Stimulated activated naive B cell treated with anti-CD40 and anti-IgM and Interleukin-4, amounts not matched to agents 10 μg/mL and 1 μg/mL and 100 μg/mL, for 72 hours (primary cell): ENCODE measurements at regions not wholly inside any gene's neighbourhood (a gene's known extent, or its start where the extent isn't known, plus 50 kb on each side); places are given as distances from the start of the nearest gene placed in this dataset.

Experiments used
- ATAC-seq, 2 donors: fragments of 150-1000 bp; cut with Tn5 transposase; replicated peaks; 2 replicates each; pipeline ENCODE4 v1.10.0; 2021; ENCODE audit warnings: moderate library complexity in 1 of 2
- DNase-seq: peaks from one replicate; pipeline ENCODE4 v3.0.0; 2021
- H3K27ac Mint-ChIP-seq: one replicate; pipeline ENCODE4 v1.8.0; 2022; ENCODE audit warnings: mild to moderate bottlenecking, mixed read lengths
- H3K27me3 Mint-ChIP-seq, 2 donors: one replicate each; pipeline ENCODE4 v1.8.0; 2022; ENCODE audit warnings: mixed read lengths in 2 of 2
- H3K36me3 Mint-ChIP-seq, 2 donors: one replicate each; pipeline ENCODE4 v1.8.0; 2022; ENCODE audit warnings: mixed read lengths in 2 of 2, mild to moderate bottlenecking in 1 of 2
- H3K4me1 Mint-ChIP-seq, 2 donors: one replicate each; pipeline ENCODE4 v1.8.0; 2022; ENCODE audit warnings: mixed read lengths in 2 of 2, mild to moderate bottlenecking in 1 of 2
- H3K4me3 Mint-ChIP-seq, 2 donors: one replicate each; pipeline ENCODE4 v1.8.0; 2022; ENCODE audit warnings: mild to moderate bottlenecking in 2 of 2, mixed read lengths in 2 of 2, moderate library complexity in 1 of 2
- H3K9me3 Mint-ChIP-seq, 2 donors: one replicate each; pipeline ENCODE4 v1.8.0; 2022; ENCODE audit warnings: mixed read lengths in 2 of 2, mild to moderate bottlenecking in 1 of 2

- Mint-ChIP-seq H3K27ac (no peak overlapping the region), H3K36me3 (no peaks in the 10 kb centered on the region), H3K9me3 (peaks cover 14 to 18% of the 10 kb centered on the region in 2 donors), H3K4me3 (no peak overlapping the region), H3K4me1 (no peaks in the 10 kb centered on the region), H3K27me3 (no peaks in the 10 kb centered on the region)
- ATAC-seq (no peak), DNase-seq (no peak)
These were observed 701.4 kb upstream of the NRSN1 start for GRCh38 chr6:23424584-23424983.

GRCh38 chr6:23435126-23435525, 690.9 kb upstream of the NRSN1 start:
- Mint-ChIP-seq H3K27me3 (no peaks in the 10 kb centered on the region), H3K4me3 (no peak overlapping the region), H3K36me3 (no peaks in the 10 kb centered on the region), H3K4me1 (no peaks in the 10 kb centered on the region), H3K9me3 (peaks cover 0 to 9% of the 10 kb centered on the region in 2 donors), H3K27ac (no peak overlapping the region)
- ATAC-seq (no peak), DNase-seq (no peak)

GRCh38 chr6:23435798-23436197, 690.2 kb upstream of the NRSN1 start:
- Mint-ChIP-seq H3K4me1 (no peaks in the 10 kb centered on the region), H3K27ac (no peak overlapping the region), H3K27me3 (no peaks in the 10 kb centered on the region), H3K4me3 (no peak overlapping the region), H3K36me3 (no peaks in the 10 kb centered on the region), H3K9me3 (peaks cover 0 to 5% of the 10 kb centered on the region in 2 donors)
- ATAC-seq (no peak), DNase-seq (no peak)

- H3K4me3 Mint-ChIP-seq: no peak overlapping the region
- DNase-seq: no peak
- no peaks in the 10 kb centered on the region for H3K27me3 Mint-ChIP-seq
- no peak for ATAC-seq
- H3K4me1 Mint-ChIP-seq: no peaks in the 10 kb centered on the region
- H3K9me3 Mint-ChIP-seq: no peaks in the 10 kb centered on the region
- H3K36me3 Mint-ChIP-seq: no peaks in the 10 kb centered on the region
- no peak overlapping the region for H3K27ac Mint-ChIP-seq
These were observed 684.1 kb upstream of the NRSN1 start for GRCh38 chr6:23441808-23442461.

- ATAC-seq (no peak), DNase-seq (no peak)
- Mint-ChIP-seq H3K36me3 (no peaks in the 10 kb centered on the region), H3K4me1 (no peaks in the 10 kb centered on the region), H3K9me3 (no peaks in the 10 kb centered on the region), H3K27me3 (no peaks in the 10 kb centered on the region), H3K27ac (no peak overlapping the region), H3K4me3 (no peak overlapping the region)
These were observed 680.8 kb upstream of the NRSN1 start for GRCh38 chr6:23445157-23445710.

GRCh38 chr6:23446469-23446967, 679.5 kb upstream of the NRSN1 start:
- ATAC-seq: no peak
- Mint-ChIP-seq H3K4me3 (no peak overlapping the region), H3K27me3 (no peaks in the 10 kb centered on the region), H3K9me3 (no peaks in the 10 kb centered on the region), H3K36me3 (no peaks in the 10 kb centered on the region), H3K4me1 (no peaks in the 10 kb centered on the region), H3K27ac (no peak overlapping the region)
- no peak for DNase-seq

GRCh38 chr6:23447731-23448130, 678.3 kb upstream of the NRSN1 start:
- Mint-ChIP-seq H3K36me3 (no peaks in the 10 kb centered on the region), H3K27ac (no peak overlapping the region), H3K4me3 (no peak overlapping the region), H3K4me1 (no peaks in the 10 kb centered on the region), H3K27me3 (no peaks in the 10 kb centered on the region), H3K9me3 (no peaks in the 10 kb centered on the region)
- ATAC-seq (no peak), DNase-seq (no peak)

- no peak for DNase-seq
- Mint-ChIP-seq H3K4me3 (no peak overlapping the region), H3K9me3 (no peaks in the 10 kb centered on the region), H3K4me1 (no peaks in the 10 kb centered on the region), H3K27ac (no peak overlapping the region), H3K27me3 (no peaks in the 10 kb centered on the region), H3K36me3 (no peaks in the 10 kb centered on the region)
- no peak for ATAC-seq
These were observed 677.7 kb upstream of the NRSN1 start for GRCh38 chr6:23448281-23448680.

- Mint-ChIP-seq H3K36me3 (no peaks in the 10 kb centered on the region), H3K4me3 (no peak overlapping the region), H3K9me3 (peaks cover 0 to 4% of the 10 kb centered on the region in 2 donors), H3K4me1 (no peaks in the 10 kb centered on the region), H3K27me3 (no peaks in the 10 kb centered on the region), H3K27ac (no peak overlapping the region)
- DNase-seq: no peak
- no peak for ATAC-seq
These were observed 671.7 kb upstream of the NRSN1 start for GRCh38 chr6:23454080-23454976.

GRCh38 chr6:23455754-23456153, 670.3 kb upstream of the NRSN1 start:
- Mint-ChIP-seq H3K9me3 (peaks cover 0 to 4% of the 10 kb centered on the region in 2 donors), H3K4me1 (no peaks in the 10 kb centered on the region), H3K36me3 (no peaks in the 10 kb centered on the region), H3K4me3 (no peak overlapping the region), H3K27me3 (no peaks in the 10 kb centered on the region), H3K27ac (no peak overlapping the region)
- ATAC-seq: no peak
- DNase-seq: no peak

GRCh38 chr6:23456396-23456795, 669.6 kb upstream of the NRSN1 start:
- Mint-ChIP-seq H3K27me3 (no peaks in the 10 kb centered on the region), H3K36me3 (no peaks in the 10 kb centered on the region), H3K4me1 (no peaks in the 10 kb centered on the region), H3K9me3 (peaks cover 0 to 4% of the 10 kb centered on the region in 2 donors), H3K27ac (no peak overlapping the region), H3K4me3 (no peak overlapping the region)
- ATAC-seq (no peak), DNase-seq (no peak)

GRCh38 chr6:23457321-23457720, 668.7 kb upstream of the NRSN1 start:
- no peaks in the 10 kb centered on the region for H3K4me1 Mint-ChIP-seq
- DNase-seq (no peak), ATAC-seq (no peak)
- H3K36me3 Mint-ChIP-seq: no peaks in the 10 kb centered on the region
- no peak overlapping the region for H3K4me3 Mint-ChIP-seq
- H3K9me3 Mint-ChIP-seq: peaks cover 0 to 4% of the 10 kb centered on the region in 2 donors
- H3K27me3 Mint-ChIP-seq: no peaks in the 10 kb centered on the region
- no peak overlapping the region for H3K27ac Mint-ChIP-seq

- Mint-ChIP-seq H3K27ac (no peak overlapping the region), H3K9me3 (peaks cover 0 to 4% of the 10 kb centered on the region in 2 donors), H3K27me3 (no peaks in the 10 kb centered on the region), H3K4me1 (no peaks in the 10 kb centered on the region), H3K4me3 (no peak overlapping the region), H3K36me3 (no peaks in the 10 kb centered on the region)
- no peak for DNase-seq
- no peak for ATAC-seq
These were observed 660.1 kb upstream of the NRSN1 start for GRCh38 chr6:23465912-23466311.

- no peaks in the 10 kb centered on the region for H3K4me1 Mint-ChIP-seq
- no peak overlapping the region for H3K4me3 Mint-ChIP-seq
- DNase-seq (no peak), ATAC-seq (no peak)
- no peaks in the 10 kb centered on the region for H3K36me3 Mint-ChIP-seq
- peaks cover 0 to 5% of the 10 kb centered on the region in 2 donors for H3K9me3 Mint-ChIP-seq
- no peak overlapping the region for H3K27ac Mint-ChIP-seq
- no peaks in the 10 kb centered on the region for H3K27me3 Mint-ChIP-seq
These were observed 648.4 kb upstream of the NRSN1 start for GRCh38 chr6:23477586-23477985.

GRCh38 chr6:23478312-23478711, 647.7 kb upstream of the NRSN1 start:
- Mint-ChIP-seq H3K4me1 (no peaks in the 10 kb centered on the region), H3K27me3 (no peaks in the 10 kb centered on the region), H3K4me3 (no peak overlapping the region), H3K36me3 (no peaks in the 10 kb centered on the region), H3K27ac (no peak overlapping the region), H3K9me3 (peaks cover 0 to 5% of the 10 kb centered on the region in 2 donors)
- DNase-seq (no peak), ATAC-seq (no peak)
